AG09319 (cell line): ENCODE measurements at regions not wholly inside any gene's neighbourhood (a gene's known extent, or its start where the extent isn't known, plus 50 kb on each side); places are given as distances from the start of the nearest gene placed in this dataset.

Experiments
- DNase-seq: peaks from one replicate; pipeline ENCODE4 v3.0.0-alpha.2; 2010; ENCODE audit warnings: low read depth; ENCODE audit errors: extremely low read depth
- TF ChIP-seq, protein P1 (sequence below): IDR thresholded peaks from 2 replicates; pipeline ENCODE4 v1.5.1; 2011; ENCODE audit warnings: low read depth, mild to moderate bottlenecking, inconsistent platforms, low read length, moderate library complexity

- TF ChIP-seq, protein P1, sequence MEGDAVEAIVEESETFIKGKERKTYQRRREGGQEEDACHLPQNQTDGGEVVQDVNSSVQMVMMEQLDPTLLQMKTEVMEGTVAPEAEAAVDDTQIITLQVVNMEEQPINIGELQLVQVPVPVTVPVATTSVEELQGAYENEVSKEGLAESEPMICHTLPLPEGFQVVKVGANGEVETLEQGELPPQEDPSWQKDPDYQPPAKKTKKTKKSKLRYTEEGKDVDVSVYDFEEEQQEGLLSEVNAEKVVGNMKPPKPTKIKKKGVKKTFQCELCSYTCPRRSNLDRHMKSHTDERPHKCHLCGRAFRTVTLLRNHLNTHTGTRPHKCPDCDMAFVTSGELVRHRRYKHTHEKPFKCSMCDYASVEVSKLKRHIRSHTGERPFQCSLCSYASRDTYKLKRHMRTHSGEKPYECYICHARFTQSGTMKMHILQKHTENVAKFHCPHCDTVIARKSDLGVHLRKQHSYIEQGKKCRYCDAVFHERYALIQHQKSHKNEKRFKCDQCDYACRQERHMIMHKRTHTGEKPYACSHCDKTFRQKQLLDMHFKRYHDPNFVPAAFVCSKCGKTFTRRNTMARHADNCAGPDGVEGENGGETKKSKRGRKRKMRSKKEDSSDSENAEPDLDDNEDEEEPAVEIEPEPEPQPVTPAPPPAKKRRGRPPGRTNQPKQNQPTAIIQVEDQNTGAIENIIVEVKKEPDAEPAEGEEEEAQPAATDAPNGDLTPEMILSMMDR, result no peak
- no peak for DNase-seq
These were observed 193.0 kb upstream of the TLE3 start for GRCh38 chr15:70290708-70291107.

GRCh38 chr15:70289191-70289955 is 191.7 kb upstream of the TLE3 start:
- TF ChIP-seq, protein P1, result no peak
- no peak for DNase-seq

- no peak for DNase-seq
These were observed 188.5 kb upstream of the TLE3 start for GRCh38 chr15:70286113-70286806.

DNA sequence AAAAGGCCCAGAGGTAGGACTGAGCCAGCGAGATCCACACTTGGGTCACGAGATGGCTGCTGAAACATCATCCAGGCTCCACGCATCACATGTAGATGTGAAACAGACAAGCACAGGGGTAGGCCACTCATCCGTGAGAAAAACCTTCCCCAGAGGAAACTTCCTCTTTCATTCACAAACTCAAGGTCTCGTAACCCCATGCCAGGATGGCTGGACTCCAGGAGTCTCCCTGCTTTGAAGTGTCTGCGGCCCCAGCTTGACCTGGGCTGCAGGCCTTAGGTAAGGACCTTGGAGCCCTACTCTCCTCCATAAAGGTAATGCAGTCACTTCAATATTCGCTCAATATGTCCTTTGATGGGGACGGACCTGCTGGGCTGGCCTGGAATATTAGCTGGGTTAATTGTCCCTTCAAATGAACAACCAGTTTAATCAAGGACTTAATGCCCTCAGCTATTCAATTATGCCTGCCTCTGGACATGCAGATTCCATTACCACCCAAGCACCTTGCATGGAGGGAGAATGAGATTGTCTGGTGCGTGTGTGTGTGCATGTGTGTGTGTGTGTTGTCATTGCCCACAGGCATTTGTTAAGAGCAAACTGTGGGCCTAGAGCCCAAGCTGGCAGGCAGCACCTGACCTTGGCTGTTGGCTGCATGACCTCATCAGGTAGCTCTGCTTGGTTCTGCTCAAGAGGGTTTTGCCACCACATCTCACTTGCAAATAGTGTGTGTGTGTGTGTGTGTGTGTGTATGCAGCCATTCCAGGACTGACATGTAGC is 186.9 kb upstream of the TLE3 start:
- no peak for DNase-seq
- TF ChIP-seq, protein P1, result no peak

More at GRCh38 chr15:70286113-70286806, 188.5 kb upstream of the TLE3 start:
- TF ChIP-seq, protein P1, result no peak

GRCh38 chr15:70283511-70283910 is 185.8 kb upstream of the TLE3 start:
- DNase-seq, result no peak
- TF ChIP-seq, protein P1, result no peak

GRCh38 chr15:70281811-70282307 is 184.1 kb upstream of the TLE3 start:
- no peak for DNase-seq
- TF ChIP-seq, protein P1, result no peak
